ENCODE measurements at regions not wholly inside any gene's neighbourhood (a gene's known extent, or its start where the extent isn't known, plus 50 kb on each side); places are given as distances from the start of the nearest gene placed in this dataset.

GRCh38 chr2:239577935-239578334 lies 177.1 kb upstream of the HDAC4 start:
- no peaks in the 10 kb centered on the region for H3K36me3 ChIP-seq (ENCODE audit: low read depth)
- H3K4me3 ChIP-seq (ENCODE audit: severe bottlenecking) = no peak overlapping the region
- H3K9me3 ChIP-seq (ENCODE audit: severe bottlenecking) = no peaks in the 10 kb centered on the region
- H3K27ac ChIP-seq (ENCODE audit: poor library complexity, severe bottlenecking) = no peak overlapping the region
- TF ChIP-seq CTCF (IDR thresholded peaks at IDR 0.05; ENCODE audit: poor library complexity, severe bottlenecking) = no peak
- H3K27me3 ChIP-seq (ENCODE audit: insufficient read depth, poor library complexity, severe bottlenecking) = peaks cover 14% of the 10 kb centered on the region
- no peak for ATAC-seq (ENCODE audit: low read depth)
- no peaks in the 10 kb centered on the region for H3K4me1 ChIP-seq (ENCODE audit: insufficient read depth, poor library complexity, severe bottlenecking)
- DNase-seq (ENCODE audit: low spot score) = no peak

GRCh38 chr2:239576784-239577685 lies 176.2 kb upstream of the HDAC4 start:
- Histone ChIP-seq H3K36me3 (ENCODE audit: low read depth) (no peaks in the 10 kb centered on the region), H3K4me1 (ENCODE audit: insufficient read depth, poor library complexity, severe bottlenecking) (no peaks in the 10 kb centered on the region), H3K4me3 (ENCODE audit: severe bottlenecking) (no peak overlapping the region), H3K9me3 (ENCODE audit: severe bottlenecking) (no peaks in the 10 kb centered on the region), H3K27ac (ENCODE audit: poor library complexity, severe bottlenecking) (no peak overlapping the region), H3K27me3 (ENCODE audit: insufficient read depth, poor library complexity, severe bottlenecking) (peaks cover 14% of the 10 kb centered on the region)
- DNase-seq (ENCODE audit: low spot score) (no peak), ATAC-seq (ENCODE audit: low read depth) (no peak)
- no peak for TF ChIP-seq CTCF (IDR thresholded peaks at IDR 0.05; ENCODE audit: poor library complexity, severe bottlenecking)

GRCh38 chr2:239575931-239576445 lies 175.2 kb upstream of the HDAC4 start:
- H3K4me3 ChIP-seq (ENCODE audit: severe bottlenecking) = no peak overlapping the region
- ATAC-seq (ENCODE audit: low read depth) = no peak

GRCh38 chr2:239574434-239575156 lies 173.8 kb upstream of the HDAC4 start:
- Histone ChIP-seq H3K27ac (ENCODE audit: poor library complexity, severe bottlenecking) (no peak overlapping the region), H3K9me3 (ENCODE audit: severe bottlenecking) (no peaks in the 10 kb centered on the region), H3K36me3 (ENCODE audit: low read depth) (no peaks in the 10 kb centered on the region), H3K27me3 (ENCODE audit: insufficient read depth, poor library complexity, severe bottlenecking) (peaks cover 14% of the 10 kb centered on the region), H3K4me1 (ENCODE audit: insufficient read depth, poor library complexity, severe bottlenecking) (no peaks in the 10 kb centered on the region), H3K4me3 (ENCODE audit: severe bottlenecking) (no peak overlapping the region)
- DNase-seq (ENCODE audit: low spot score) = no peak
- no peak for TF ChIP-seq CTCF (IDR thresholded peaks at IDR 0.05; ENCODE audit: poor library complexity, severe bottlenecking)
- no peak for ATAC-seq (ENCODE audit: low read depth)

More at GRCh38 chr2:239575931-239576445, 175.2 kb upstream of the HDAC4 start:
- no peaks in the 10 kb centered on the region for H3K4me1 ChIP-seq (ENCODE audit: insufficient read depth, poor library complexity, severe bottlenecking)
- no peak for TF ChIP-seq CTCF (IDR thresholded peaks at IDR 0.05; ENCODE audit: poor library complexity, severe bottlenecking)
- no peaks in the 10 kb centered on the region for H3K36me3 ChIP-seq (ENCODE audit: low read depth)
- no peak for DNase-seq (ENCODE audit: low spot score)
- peaks cover 14% of the 10 kb centered on the region for H3K27me3 ChIP-seq (ENCODE audit: insufficient read depth, poor library complexity, severe bottlenecking)
- H3K27ac ChIP-seq (ENCODE audit: poor library complexity, severe bottlenecking) = no peak overlapping the region
- H3K9me3 ChIP-seq (ENCODE audit: severe bottlenecking) = no peaks in the 10 kb centered on the region
